Left cardiac atrium (tissue), 4 donors: ENCODE measurements at regions not wholly inside any gene's neighbourhood (a gene's known extent, or its start where the extent isn't known, plus 50 kb on each side); places are given as distances from the start of the nearest gene placed in this dataset.

Source experiments
- ATAC-seq, 2 donors: fragments of 200-7000 bp; cut with Tn5 transposase; one replicate each; pipeline ENCODE4 v1.9.1; 2020; ENCODE audit warnings: mild to moderate bottlenecking in 2 of 2, moderate library complexity in 2 of 2
- DNase-seq: peaks from one replicate; pipeline ENCODE4 v3.0.0-alpha.2; 2020
- intact Hi-C, 2 donors: fragments of 100-400 bp; cut with DNase I; formaldehyde crosslinking; loops; one replicate each; pipeline versions ENCODE4 v1.14.1 to v1.15.1; 2022 to 2023
- donor health status: DM: no; HTN: yes; CAD: no.
- donor health status: DM: no; HTN: yes; CAD: no; lungs with severe emphysema.
- donor health status: DM: yes; HTN: yes; CAD: no.
- donor health status: Dilated cardiomyopathy.

GRCh38 chr15:61558172-61559136, 329.4 kb upstream of the RORA start:
- intact Hi-C loops, result loop anchor here in 1 of 2 donors (10.0 kb wide), 1 partner anchor 156 kb away; no protein-coding TSS in a partner anchor
- DNase-seq (no peak), ATAC-seq (peak in 1 of 2 donors; percentile 50)

- ATAC-seq (peak in 1 of 2 donors; percentile 31), DNase-seq (no peak)
- intact Hi-C loops, result loop anchor here in 1 of 2 donors (10.0 kb wide), 1 partner anchor 159 kb away; no protein-coding TSS in a partner anchor
These were observed 327.0 kb upstream of the RORA start for GRCh38 chr15:61556037-61556648.

- no peak for DNase-seq
- no peak for ATAC-seq
- intact Hi-C loops, result loop anchor here in 1 of 2 donors (10.0 kb wide), 1 partner anchor 165 kb away; no protein-coding TSS in a partner anchor
These were observed 320.6 kb upstream of the RORA start for GRCh38 chr15:61549727-61550126.

- intact Hi-C loops, result no loop called here
- DNase-seq, result no peak
- no peak for ATAC-seq
These were observed 316.7 kb upstream of the RORA start for GRCh38 chr15:61545763-61546162.

- ATAC-seq (no peak), DNase-seq (no peak)
- intact Hi-C loops, result no loop called here
These were observed 312.4 kb upstream of the RORA start for GRCh38 chr15:61541516-61541915.

GRCh38 chr15:61537337-61537736, 308.2 kb upstream of the RORA start:
- intact Hi-C loops, result no loop called here
- ATAC-seq, result no peak

GRCh38 chr15:61534986-61535385, 305.9 kb upstream of the RORA start:
- no peak for DNase-seq
- intact Hi-C loops, result no loop called here
- no peak for ATAC-seq

More at GRCh38 chr15:61537337-61537736, 308.2 kb upstream of the RORA start:
- DNase-seq, result no peak

GRCh38 chr15:61530769-61531168, 301.7 kb upstream of the RORA start:
- DNase-seq (no peak), ATAC-seq (no peak)
- intact Hi-C loops, result no loop called here

- DNase-seq (no peak), ATAC-seq (no peak)
- intact Hi-C loops, result no loop called here
These were observed 299.4 kb upstream of the RORA start for GRCh38 chr15:61528581-61528910.

- no peak for ATAC-seq
- intact Hi-C loops, result no loop called here
These were observed 298.9 kb upstream of the RORA start for GRCh38 chr15:61527836-61528580.

GRCh38 chr15:61524545-61524944, 295.4 kb upstream of the RORA start:
- DNase-seq (no peak), ATAC-seq (no peak)
- intact Hi-C loops, result no loop called here

More at GRCh38 chr15:61527836-61528580, 298.9 kb upstream of the RORA start:
- no peak for DNase-seq

- DNase-seq, result no peak
- no peak for ATAC-seq
- intact Hi-C loops, result no loop called here
These were observed 295.0 kb upstream of the RORA start for GRCh38 chr15:61524086-61524485.

- intact Hi-C loops, result no loop called here
- ATAC-seq, result no peak
- no peak for DNase-seq
These were observed 293.3 kb upstream of the RORA start for GRCh38 chr15:61522411-61522810.

- DNase-seq, result no peak
- intact Hi-C loops, result no loop called here
- ATAC-seq, result no peak
These were observed 292.9 kb upstream of the RORA start for GRCh38 chr15:61521953-61522352.

- ATAC-seq, result no peak
- no peak for DNase-seq
- intact Hi-C loops, result no loop called here
These were observed 290.2 kb upstream of the RORA start for GRCh38 chr15:61519296-61519695.

GRCh38 chr15:61518191-61518950, 289.3 kb upstream of the RORA start:
- DNase-seq (no peak), ATAC-seq (no peak)
- intact Hi-C loops, result no loop called here

GRCh38 chr15:61517776-61518175, 288.7 kb upstream of the RORA start:
- ATAC-seq (no peak), DNase-seq (no peak)
- intact Hi-C loops, result no loop called here

GRCh38 chr15:61517335-61517734, 288.2 kb upstream of the RORA start:
- ATAC-seq (no peak), DNase-seq (no peak)
- intact Hi-C loops, result no loop called here

- intact Hi-C loops, result no loop called here
- ATAC-seq (no peak), DNase-seq (no peak)
These were observed 282.7 kb upstream of the RORA start for GRCh38 chr15:61511756-61512155.
